PC-9 (cell line): ENCODE measurements at regions not wholly inside any gene's neighbourhood (a gene's known extent, or its start where the extent isn't known, plus 50 kb on each side); places are given as distances from the start of the nearest gene placed in this dataset.

Experiments used
- EZH2 ChIP-seq: fragments of 200-600 bp; sonication (generic); IDR thresholded peaks from 2 replicates; pipeline ENCODE4 v1.8.0; 2017; ENCODE audit warnings: antibody characterized with exemption, low read depth
- TF ChIP-seq, protein P1 (sequence below): fragments of 200-600 bp; sonication (generic); conservative IDR thresholded peaks from 2 replicates; pipeline ENCODE4 v1.6.1; 2017; ENCODE audit warnings: mixed run types, antibody characterized with exemption, mild to moderate bottlenecking, moderate library complexity

DNA sequence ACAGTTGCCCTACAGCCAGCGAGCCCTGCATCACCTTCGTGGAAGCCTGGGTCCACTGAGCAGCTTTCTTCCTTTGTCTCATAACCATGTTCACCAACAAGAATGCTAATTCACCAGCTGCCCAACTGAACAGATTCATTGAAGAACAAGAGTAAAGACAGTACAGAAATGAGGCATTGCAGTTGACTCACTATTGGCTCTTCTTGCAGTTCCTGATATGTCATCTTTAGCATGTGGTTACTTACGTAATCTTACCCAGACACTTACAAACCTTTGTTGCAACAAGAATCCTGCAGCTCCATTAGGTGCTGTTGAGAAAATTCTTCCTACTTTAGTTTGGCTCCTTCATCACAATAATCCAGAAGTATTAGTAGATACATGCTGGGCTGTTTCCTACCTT, 174.0 kb upstream of the TPK1 start:
- TF ChIP-seq, protein P1, sequence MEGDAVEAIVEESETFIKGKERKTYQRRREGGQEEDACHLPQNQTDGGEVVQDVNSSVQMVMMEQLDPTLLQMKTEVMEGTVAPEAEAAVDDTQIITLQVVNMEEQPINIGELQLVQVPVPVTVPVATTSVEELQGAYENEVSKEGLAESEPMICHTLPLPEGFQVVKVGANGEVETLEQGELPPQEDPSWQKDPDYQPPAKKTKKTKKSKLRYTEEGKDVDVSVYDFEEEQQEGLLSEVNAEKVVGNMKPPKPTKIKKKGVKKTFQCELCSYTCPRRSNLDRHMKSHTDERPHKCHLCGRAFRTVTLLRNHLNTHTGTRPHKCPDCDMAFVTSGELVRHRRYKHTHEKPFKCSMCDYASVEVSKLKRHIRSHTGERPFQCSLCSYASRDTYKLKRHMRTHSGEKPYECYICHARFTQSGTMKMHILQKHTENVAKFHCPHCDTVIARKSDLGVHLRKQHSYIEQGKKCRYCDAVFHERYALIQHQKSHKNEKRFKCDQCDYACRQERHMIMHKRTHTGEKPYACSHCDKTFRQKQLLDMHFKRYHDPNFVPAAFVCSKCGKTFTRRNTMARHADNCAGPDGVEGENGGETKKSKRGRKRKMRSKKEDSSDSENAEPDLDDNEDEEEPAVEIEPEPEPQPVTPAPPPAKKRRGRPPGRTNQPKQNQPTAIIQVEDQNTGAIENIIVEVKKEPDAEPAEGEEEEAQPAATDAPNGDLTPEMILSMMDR, result no peak
- TF ChIP-seq EZH2, result no peak
